Mesothelial cell of epicardium (in vitro differentiated cells): ENCODE measurements at regions not wholly inside any gene's neighbourhood (a gene's known extent, or its start where the extent isn't known, plus 50 kb on each side); places are given as distances from the start of the nearest gene placed in this dataset.

Experiments used
- DNase-seq, 2 experiments: peaks; one replicate each; pipeline ENCODE4 v3.0.0; 2021; ENCODE audit warnings: low spot score in 2 of 2; ENCODE audit not compliant: unreplicated experiment in 2 of 2
- H3K27ac Mint-ChIP-seq: 2 replicates; pipeline ENCODE4 v1.8.0; 2021; ENCODE audit warnings: mixed read lengths
- H3K27me3 Mint-ChIP-seq: 2 replicates; pipeline ENCODE4 v1.8.0; 2021; ENCODE audit warnings: low read depth, mixed read lengths
- H3K36me3 Mint-ChIP-seq: 2 replicates; pipeline ENCODE4 v1.8.0; 2021; ENCODE audit warnings: mixed read lengths
- H3K4me1 Mint-ChIP-seq: 2 replicates; pipeline ENCODE4 v1.8.0; 2021; ENCODE audit warnings: mixed read lengths
- H3K4me3 Mint-ChIP-seq: 2 replicates; pipeline ENCODE4 v1.8.0; 2021; ENCODE audit warnings: mild to moderate bottlenecking, moderate library complexity, mixed read lengths
- H3K9me3 Mint-ChIP-seq: 2 replicates; pipeline ENCODE4 v1.8.0; 2021; ENCODE audit warnings: mixed read lengths
- CTCF ChIP-seq: fragments of 200-600 bp; sonication (generic); IDR thresholded peaks from one replicate; pipeline ENCODE4 v1.5.0; 2021; ENCODE audit warnings: antibody characterized with exemption; ENCODE audit not compliant: unreplicated experiment

- Mint-ChIP-seq H3K4me3 (no peak overlapping the region), H3K4me1 (peaks cover 41% of the 10 kb centered on the region), H3K27me3 (no peaks in the 10 kb centered on the region), H3K27ac (peak overlapping the region; percentile 56), H3K36me3 (no peaks in the 10 kb centered on the region), H3K9me3 (no peaks in the 10 kb centered on the region)
- DNase-seq = no peak
- no peak for TF ChIP-seq CTCF
Observed at GRCh38 chr3:24740326-24740725, 245.7 kb upstream of the THRB start.

- no peak for TF ChIP-seq CTCF
- Mint-ChIP-seq H3K27me3 (no peaks in the 10 kb centered on the region), H3K36me3 (no peaks in the 10 kb centered on the region), H3K4me1 (peaks cover 30% of the 10 kb centered on the region), H3K9me3 (no peaks in the 10 kb centered on the region), H3K4me3 (no peak overlapping the region), H3K27ac (no peak overlapping the region)
- DNase-seq = no peak
Observed at GRCh38 chr3:24741506-24741905, 246.9 kb upstream of the THRB start.

- H3K4me3 Mint-ChIP-seq = no peak overlapping the region
- no peak overlapping the region for H3K27ac Mint-ChIP-seq
- H3K36me3 Mint-ChIP-seq = no peaks in the 10 kb centered on the region
- no peak for DNase-seq
- no peaks in the 10 kb centered on the region for H3K27me3 Mint-ChIP-seq
- H3K4me1 Mint-ChIP-seq = peaks cover 7% of the 10 kb centered on the region
- no peaks in the 10 kb centered on the region for H3K9me3 Mint-ChIP-seq
- TF ChIP-seq CTCF = no peak
Observed at GRCh38 chr3:24748520-24748919, 253.9 kb upstream of the THRB start.

GRCh38 chr3:24751020-24751419 is 256.4 kb upstream of the THRB start:
- TF ChIP-seq CTCF = no peak
- peaks cover 23% of the 10 kb centered on the region for H3K4me1 Mint-ChIP-seq
- no peaks in the 10 kb centered on the region for H3K27me3 Mint-ChIP-seq
- no peak for DNase-seq
- no peaks in the 10 kb centered on the region for H3K9me3 Mint-ChIP-seq
- H3K4me3 Mint-ChIP-seq = no peak overlapping the region
- H3K27ac Mint-ChIP-seq = no peak overlapping the region
- no peaks in the 10 kb centered on the region for H3K36me3 Mint-ChIP-seq

- H3K36me3 Mint-ChIP-seq = peaks cover 5% of the 10 kb centered on the region
- DNase-seq = no peak
- H3K4me1 Mint-ChIP-seq = peaks cover 41% of the 10 kb centered on the region
- H3K9me3 Mint-ChIP-seq = no peaks in the 10 kb centered on the region
- TF ChIP-seq CTCF = no peak
- H3K27ac Mint-ChIP-seq = peak overlapping the region; percentile 54
- H3K27me3 Mint-ChIP-seq = no peaks in the 10 kb centered on the region
- H3K4me3 Mint-ChIP-seq = peak overlapping the region; percentile 18
Observed at GRCh38 chr3:24756101-24756888, 261.6 kb upstream of the THRB start.
